ENCODE measurements at regions not wholly inside any gene's neighbourhood (a gene's known extent, or its start where the extent isn't known, plus 50 kb on each side); places are given as distances from the start of the nearest gene placed in this dataset.
"Not testable (repeated sequence)": the region's sequence is repeated elsewhere in the genome, so short reads cannot be mapped to it uniquely, and the experiment has no call there.

DNA sequence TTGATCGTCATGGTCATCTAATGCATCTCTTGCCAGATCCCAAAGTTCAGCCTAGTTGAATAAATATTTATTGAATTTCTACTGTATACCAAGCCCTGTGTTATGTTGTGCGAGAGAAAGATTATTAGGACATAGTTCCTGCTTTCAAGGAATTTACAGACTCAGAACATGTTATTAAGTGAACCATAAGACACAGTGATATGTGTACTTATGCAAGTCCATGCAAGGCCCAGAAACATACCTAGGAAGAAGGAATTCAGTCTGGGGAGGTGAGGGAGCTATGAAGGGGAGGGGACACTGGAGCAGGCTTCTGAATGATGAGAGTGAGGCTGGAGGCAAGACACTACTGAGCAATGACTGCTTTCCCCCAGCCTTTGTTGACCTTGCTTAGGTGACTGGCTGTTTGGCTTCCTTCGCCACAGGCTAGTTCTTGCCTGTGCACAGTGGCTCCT, 81.4 kb downstream of the ACAA2 start:
- no peak for DNase-seq (ENCODE audit: low read depth in 4 of 4, low spot score in 3 of 4)

DNA sequence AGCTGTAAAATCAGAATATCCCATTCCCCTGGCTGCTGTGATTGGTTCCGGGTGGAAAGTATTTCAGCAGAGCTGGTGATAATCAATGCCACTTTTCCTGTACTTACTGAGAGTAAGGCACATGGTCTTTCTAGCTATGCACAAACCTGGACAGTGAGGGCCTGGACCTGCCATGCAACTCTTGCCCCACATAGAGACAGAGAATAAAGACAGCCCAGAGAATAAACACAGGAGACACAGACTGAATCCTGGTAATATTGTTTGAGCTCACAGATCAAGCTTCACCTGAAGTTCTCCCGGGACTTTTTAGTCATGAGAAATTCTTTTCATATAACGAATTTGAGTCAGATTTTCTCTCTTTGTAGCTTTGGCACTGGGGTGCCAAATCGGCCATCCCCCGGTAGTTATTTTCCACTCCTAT, 81.9 kb downstream of the ACAA2 start:
- no peak for DNase-seq (ENCODE audit: low read depth in 4 of 4, low spot score in 3 of 4)

DNA sequence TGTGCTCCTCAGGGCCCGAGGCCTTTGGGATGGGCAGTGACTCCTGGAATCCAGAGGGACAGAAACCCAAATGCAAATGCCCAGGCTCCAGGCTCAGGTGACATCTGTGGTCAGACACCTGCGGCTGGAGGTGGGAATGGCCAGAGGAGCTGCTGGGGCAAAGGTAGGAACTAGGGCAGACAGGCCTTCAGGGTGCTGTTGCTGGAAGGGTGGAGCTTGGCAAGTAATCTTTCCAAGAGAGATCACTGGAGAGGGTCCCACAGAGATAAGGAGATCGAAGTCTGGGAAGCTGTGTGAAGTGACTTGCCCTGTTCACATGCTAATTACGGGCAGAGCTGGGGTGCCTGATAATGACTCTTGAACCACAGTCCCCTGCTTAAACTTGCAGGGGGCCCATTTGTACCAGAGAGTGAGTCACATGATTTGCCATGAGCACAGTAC, 82.4 kb downstream of the ACAA2 start:
- no peak for DNase-seq (ENCODE audit: low read depth in 4 of 4, low spot score in 3 of 4)

DNA sequence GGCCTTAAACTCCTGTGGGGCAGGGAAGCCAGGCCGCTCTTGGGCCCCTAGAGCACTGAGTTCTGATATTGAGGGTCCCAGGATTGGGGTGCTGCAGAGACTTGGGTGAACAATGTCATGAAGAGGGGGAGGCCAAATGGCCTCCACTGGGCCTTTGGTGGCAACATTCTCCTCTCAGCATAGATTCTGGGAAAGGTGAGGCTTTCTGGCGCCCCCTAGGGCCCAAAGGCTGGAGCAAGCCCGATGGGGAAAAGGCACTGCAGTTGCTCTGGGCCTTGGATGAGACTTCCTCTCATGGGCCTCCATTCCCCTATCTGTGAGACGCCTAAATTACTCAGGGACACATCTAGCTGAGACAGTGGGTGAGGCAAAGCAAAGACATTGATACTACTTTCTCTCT, 84.8 kb downstream of the ACAA2 start:
- no peak for DNase-seq (ENCODE audit: low read depth in 4 of 4, low spot score in 3 of 4)

DNA sequence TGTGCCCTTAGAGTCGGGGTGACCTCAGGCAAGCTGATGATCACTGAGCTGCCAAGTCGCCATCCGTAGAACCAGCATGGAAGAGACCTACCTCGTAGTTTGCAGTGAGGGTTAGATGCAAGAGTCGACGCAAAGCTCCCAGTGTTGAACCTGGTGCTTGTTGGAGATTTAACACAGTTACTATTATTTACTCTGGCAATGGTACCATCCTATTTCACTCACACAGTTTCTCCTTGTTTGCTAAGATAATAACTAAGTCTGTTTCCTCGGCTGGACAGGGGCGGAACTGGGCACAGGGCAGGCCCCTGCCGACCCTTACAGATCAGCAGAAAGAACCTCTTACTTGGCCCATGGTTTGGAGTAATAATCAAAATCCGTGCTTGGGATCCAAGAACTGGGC, 85.5 kb downstream of the ACAA2 start:
- DNase-seq (ENCODE audit: low read depth in 4 of 4, low spot score in 3 of 4): no peak

DNA sequence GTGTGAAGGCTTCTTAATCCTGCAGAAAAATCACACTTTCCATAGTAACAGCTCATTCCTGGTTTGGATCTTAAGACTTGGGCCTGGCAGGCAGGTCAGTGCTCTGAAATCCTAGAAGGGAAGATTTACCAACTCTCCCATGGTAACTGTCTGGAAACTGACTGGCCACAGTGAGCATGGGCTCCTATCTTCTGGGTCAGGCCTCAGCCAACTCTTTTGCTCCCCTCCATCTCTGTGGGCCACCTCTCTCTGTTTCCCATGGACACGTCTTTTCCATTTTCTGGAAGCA, 86.7 kb downstream of the ACAA2 start:
- no peak for DNase-seq (ENCODE audit: low read depth in 4 of 4, low spot score in 3 of 4)

DNA sequence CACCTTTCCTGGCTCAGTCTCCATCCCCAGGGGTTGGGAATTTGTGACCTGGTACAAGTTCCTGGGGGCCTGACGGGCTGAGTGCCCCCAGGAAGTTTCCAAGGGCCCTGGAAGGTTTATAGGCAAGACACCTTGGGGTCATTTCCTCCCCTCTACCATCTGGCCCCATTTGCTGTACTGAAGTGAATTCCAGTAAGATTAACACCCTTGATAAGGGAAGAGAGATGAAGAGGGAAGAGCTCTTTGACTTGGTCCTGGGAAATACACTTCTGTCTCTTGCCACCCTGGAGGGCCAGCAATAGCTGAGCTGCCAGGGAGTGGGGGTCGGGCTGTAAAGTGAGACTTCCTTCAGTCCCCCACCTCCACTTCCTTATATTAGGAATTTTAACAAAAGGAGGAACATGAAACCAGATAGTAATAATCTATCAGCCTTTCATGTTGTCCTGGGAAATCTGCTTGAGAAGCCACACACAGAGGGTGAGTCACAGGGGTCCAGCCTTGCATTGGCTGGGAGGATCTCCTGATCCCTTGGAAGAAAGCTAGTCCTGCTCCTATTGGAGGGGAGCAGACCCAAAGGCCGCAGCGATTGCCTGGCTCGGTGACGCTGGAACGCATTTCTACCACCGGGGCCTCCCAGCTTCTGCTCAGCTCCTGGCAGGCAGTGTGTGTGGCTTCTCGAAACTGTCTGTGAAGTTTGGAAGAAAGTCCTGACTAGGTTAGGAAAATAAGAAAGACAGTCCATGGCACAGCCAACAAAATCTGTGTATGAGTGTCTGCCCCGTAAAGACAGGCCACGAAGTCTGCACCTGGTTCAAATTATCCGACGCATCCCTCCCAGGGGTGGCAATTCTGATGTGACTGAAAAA, 87.3 kb downstream of the ACAA2 start:
- DNase-seq (ENCODE audit: low read depth in 4 of 4, low spot score in 3 of 4): no peak

DNA sequence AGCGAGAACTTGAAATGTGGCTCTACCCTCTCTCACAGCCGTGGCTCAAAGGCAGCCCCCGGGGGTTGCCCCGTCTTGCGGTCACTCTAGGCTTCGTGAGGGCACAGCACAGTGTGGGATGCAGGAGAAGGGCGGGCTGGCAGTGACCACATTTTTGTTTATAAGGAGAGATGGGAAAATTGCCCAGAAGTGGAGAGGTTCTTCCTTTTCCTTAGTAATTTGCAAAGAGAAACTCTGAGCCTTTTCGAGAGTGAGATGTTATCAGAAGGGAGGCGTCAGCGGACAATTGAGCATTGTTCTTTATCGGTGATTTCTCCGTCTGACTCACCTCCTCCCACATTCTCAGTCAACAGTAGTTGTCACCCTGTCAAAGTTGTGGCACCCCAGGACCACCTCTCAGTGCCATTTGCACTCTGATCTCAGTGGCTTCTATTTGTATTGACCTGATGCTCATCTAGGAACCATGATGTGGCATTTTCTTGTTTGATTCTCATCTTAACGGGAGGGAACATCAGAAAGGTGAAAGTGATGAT, 89.6 kb downstream of the ACAA2 start:
- DNase-seq (ENCODE audit: low read depth in 4 of 4, low spot score in 3 of 4): no peak

DNA sequence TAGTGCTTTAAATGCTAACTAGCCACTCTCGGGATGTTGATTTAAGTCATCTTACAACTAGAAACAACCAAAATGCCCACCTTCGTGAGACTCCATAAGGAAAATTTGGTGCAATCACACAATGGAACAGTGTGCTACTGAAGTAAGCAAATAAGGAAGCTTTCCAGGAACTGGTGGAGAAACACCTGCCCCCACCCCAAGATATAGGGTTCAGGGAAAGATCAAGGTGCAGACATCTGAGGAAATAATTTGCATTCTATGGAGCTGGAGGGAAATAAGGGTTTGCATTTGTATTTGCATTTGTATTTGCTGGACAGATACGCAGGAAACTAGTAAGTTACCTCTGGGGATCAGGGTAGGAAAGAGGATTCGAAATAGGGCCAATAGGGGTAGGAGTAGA, 90.9 kb downstream of the ACAA2 start:
- DNase-seq (ENCODE audit: low read depth in 4 of 4, low spot score in 3 of 4): no peak

DNA sequence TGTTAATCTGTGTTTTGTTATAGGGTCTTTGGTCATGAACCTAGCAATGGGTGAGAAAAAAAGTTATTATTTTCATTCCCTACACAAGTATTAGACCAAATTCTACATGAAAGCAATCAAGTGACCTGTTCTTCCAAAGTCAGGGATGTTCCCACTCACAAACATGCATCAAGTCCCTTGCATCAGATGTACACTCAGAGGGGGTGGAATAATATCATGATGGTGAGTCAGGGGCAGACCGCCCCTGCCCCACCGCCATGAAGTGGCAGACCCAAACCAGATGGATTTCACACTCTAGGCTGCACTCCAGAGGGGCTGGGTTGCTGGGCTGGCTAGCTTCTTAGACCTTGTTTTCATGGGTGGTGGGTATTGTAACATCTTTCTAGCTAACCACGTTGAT, 91.4 kb downstream of the ACAA2 start:
- no peak for DNase-seq (ENCODE audit: low read depth in 4 of 4, low spot score in 3 of 4)

DNA sequence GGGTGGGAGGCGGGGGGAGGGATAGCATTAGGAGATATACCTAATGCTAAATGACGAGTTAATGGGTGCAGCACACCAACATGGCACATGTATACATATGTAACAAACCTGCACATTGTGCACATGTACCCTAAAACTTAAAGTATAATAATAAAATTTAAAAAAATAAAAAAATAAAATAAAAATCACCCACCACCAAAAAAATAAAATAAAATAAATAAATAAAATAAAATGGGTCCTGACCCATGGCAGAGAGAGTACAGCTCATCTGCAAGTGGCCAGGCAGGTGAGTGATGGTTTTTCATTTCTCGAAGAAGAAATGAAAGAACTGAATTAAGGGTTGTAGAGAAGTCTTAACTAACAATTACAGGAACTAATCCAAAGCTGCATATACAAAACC, 92.4 kb downstream of the ACAA2 start:
- DNase-seq (ENCODE audit: low read depth in 4 of 4, low spot score in 3 of 4): not testable (repeated sequence)

DNA sequence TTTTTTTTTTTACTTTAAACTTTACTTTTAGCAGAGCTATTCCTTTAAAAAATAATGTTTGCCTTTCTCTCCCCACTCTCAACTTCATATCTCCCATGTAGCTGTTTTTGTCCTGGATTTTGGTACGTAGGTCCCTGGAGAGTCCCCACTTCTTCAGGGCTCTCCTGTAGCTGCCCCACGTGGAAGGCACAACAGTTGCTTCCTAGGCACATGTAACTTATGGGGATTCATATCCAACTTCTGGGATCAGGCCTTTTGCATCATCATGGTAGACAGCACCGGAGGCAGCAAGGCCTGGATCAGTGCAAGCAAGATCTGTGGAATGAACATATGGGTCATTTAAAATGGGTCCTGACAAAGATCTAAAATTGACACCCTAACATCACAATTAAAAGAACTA, 95.7 kb downstream of the ACAA2 start:
- no peak for DNase-seq (ENCODE audit: low read depth in 4 of 4, low spot score in 3 of 4)

DNA sequence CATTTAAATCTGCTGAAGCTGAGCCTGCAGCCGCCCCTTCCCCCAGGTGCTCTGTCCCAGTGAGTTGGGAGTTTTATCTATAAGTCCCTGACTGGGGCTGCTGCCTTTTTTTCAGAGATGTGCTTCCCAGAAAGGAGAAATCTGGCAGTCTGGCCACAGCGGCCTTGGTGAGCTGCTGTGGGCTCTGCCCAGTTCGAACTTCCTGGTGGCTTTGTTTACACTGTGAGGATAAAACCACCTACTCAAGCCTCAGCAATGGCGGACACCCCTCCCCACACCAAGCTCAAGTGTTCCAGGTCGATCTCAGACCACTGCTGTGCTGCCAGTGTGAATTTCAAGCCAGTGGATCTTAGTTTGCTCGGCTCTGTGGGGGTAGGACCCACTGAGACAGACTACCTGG, 97.3 kb downstream of the ACAA2 start:
- DNase-seq (ENCODE audit: low read depth in 4 of 4, low spot score in 3 of 4): no peak

DNA sequence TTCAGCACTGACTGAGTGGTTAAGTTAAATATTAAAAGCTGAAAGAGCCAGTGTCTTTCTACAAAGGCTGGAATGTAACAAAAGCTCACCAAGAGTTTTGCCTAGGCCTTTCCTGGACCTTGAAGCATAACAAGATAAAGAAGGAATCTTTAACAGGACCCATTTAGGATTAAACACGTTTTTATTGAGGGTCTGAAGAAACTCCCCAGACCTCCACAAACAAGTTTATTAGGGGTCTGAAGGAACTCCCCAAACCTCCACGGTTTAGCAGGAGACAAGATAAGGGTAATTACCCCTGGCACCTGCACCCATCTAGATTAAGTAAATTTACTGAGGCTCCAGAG, 104.0 kb downstream of the ACAA2 start:
- no peak for DNase-seq (ENCODE audit: low read depth in 4 of 4, low spot score in 3 of 4)

DNA sequence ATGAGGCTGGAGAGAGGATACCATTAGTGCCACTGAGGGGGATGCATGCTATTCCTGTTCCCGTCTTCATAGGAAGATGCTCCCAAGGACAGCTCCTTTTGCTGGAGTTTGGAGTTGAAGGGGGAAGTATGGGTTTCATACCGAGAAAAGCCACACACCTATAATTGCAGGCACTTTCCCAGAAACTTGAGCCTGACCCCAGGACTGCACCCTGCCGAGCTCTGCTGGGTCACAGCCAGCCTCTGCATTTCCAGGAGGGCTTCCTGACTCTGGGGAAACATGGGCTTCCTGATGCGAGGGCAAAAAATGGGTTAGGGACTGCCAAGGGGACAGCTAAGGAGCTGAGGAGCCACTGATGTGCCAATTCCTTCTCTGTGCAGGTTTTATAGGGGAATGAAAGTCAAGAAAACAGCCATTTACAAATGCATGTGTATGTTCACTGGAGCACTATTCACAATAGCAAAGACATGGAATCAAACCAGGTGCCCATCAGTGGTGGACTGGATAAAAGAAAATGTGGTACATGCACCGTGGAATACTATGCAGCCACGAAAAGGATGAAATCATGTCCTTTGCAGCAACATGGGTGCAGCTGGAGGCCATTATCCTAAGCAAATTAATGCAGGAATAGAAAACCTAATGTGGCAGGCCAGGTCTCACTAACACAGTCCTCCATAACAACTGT, 104.5 kb downstream of the ACAA2 start:
- no peak for DNase-seq (ENCODE audit: low read depth in 4 of 4, low spot score in 3 of 4)

DNA sequence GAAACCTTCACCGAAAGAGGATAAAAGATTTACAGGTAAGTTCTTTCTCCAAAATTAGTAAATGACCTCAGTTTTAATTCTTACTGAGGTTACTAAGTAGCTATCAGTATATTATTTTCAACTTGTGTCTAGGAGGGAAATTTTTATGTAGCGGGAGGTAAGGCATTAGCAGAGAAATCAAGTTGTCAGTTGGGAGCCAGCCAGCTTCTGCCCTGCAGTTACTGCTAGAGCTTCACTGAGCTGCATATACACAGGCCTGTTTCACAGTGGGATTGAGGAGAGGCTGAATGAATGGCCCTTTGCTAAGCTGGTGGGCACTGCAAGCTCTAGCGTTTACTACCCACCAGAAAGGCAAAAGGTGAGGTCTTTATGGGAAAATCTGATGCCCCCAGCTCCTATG, 105.7 kb downstream of the ACAA2 start:
- DNase-seq (ENCODE audit: low read depth in 4 of 4, low spot score in 3 of 4): no peak

DNA sequence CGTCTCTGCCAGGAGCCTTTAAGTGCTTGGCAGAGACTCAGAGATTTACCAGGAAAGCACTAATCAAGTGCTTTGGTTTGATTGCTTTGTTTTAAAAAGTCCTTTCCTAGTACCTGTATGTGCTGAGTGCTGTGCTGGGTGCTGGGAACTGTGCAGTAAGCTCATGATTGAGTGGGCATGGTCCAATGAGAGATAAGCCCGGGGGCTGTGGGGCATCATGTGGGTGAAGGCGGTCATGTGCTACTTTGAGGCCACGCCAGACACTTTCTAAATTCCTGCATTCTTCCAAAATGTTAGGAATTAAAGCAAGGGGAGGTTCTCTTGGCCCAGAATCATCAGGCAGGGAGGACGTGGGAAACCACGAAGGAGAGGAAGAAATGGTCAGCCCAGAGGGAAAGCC, 109.0 kb downstream of the ACAA2 start:
- DNase-seq (ENCODE audit: low read depth in 4 of 4, low spot score in 3 of 4): no peak

DNA sequence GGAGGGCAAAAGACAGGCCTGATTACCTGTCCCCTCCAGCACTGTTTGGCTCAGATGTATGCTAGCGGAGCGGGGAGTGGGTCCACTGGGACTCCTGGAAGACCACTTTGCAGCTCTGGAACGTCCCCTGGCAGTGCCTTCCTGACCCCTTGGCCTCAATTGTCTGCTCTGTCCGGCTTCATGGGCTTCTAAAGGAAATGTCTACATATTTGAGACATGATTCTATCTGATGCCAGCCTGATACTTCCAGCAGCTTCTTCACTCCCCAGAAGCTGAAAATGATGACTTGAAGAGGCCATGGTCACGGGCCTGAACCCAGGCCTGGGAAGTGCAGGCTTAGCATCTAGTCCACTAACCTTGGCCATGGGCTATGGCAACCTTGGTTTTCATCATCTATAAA, 112.1 kb downstream of the ACAA2 start:
- no peak for DNase-seq (ENCODE audit: low read depth in 4 of 4, low spot score in 3 of 4)

DNA sequence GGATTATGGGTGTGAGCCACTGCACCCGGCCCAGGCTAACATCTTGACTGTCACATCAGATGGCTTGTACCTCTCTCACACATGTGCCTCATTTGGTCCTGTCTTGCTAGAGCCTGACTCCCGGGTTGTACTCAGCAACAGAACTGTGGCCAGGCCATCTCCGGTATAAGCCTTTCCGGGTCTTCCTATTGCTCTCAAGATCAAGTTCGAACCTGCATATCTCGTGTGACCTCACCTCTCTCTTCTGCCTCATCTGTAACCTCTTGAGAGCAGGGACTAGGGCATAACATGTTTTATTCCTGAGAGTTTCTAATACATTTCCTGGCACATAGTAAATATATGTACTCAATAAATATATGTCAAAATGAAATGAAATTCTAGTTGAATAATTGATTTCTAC, 114.0 kb downstream of the ACAA2 start:
- DNase-seq (ENCODE audit: low read depth in 4 of 4, low spot score in 3 of 4): no peak

DNA sequence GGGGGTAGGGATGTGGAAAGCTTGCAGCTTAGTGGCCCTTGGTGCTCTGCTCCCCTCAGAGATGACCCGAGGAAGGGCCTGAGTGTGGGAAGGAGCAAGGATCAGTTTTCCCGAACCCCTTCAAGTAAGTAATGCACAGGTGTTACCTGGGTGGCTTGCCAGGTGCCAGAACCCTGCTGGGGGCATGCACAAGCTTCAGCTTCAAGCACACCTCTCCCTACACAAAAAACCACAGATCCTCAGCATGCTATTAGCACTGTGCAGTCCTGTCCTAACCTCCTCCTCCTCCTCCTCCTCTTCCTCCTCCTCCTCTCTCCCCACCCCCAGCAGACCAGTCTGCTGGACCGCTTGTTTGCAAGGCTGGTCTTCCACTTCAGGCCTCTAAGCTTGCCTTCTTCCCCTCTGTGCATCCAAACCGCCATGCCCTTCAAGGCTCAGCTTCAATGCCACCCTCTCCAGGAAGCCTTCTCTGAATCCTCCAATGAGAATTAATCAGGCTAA, 114.8 kb downstream of the ACAA2 start:
- DNase-seq (ENCODE audit: low read depth in 4 of 4, low spot score in 3 of 4): no peak

DNA sequence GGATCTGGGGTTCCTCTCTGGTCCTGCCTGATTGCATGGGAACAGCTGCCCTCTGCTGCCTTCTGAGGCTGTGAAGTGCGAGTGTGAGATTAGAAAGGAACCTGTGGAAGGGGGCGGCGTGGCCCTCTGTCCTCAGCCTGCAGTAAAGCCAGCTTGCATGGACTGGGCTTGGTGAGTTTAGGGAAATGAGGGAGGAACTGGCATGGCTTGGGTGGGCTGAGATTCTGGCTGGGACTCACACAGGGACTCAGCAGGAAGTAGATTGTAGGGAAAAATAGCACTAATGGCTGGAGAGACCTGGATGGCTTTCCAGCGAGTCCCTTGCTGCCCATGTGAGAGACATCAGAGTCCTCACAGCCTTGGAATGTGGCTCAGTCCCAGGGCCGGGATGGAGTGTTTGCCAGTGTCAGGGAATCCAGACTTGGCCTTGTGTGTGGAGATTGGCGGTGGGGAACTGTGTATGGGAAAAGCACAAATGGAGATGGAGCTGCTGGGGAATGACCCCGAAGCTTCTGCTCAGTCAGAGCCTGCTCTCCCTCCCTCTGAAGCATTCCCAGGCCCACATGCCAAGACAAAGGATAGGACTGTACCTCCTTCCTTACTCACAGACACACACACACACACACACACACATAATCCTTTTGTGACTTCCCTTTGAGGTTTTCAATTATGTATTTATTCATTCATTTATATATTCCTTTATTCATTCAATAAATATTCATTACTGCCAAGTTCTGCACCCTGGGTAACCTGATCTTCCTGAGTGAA, 115.4 kb downstream of the ACAA2 start:
- DNase-seq (ENCODE audit: low read depth in 4 of 4, low spot score in 3 of 4): no peak
